ENCODE measurements at regions not wholly inside any gene's neighbourhood (a gene's known extent, or its start where the extent isn't known, plus 50 kb on each side); places are given as distances from the start of the nearest gene placed in this dataset.

GRCh38 chr4:125072269-125072668 is 242.5 kb upstream of the FAT4 start:
- SMC1A ChIA-PET (ENCODE audit: uncharacterized antibody, unreplicated experiment), result no interaction called here
- H3K9ac ChIP-seq (ENCODE audit: control insufficient read depth, insufficient read depth, low read length), result no peak overlapping the region

More at GRCh38 chr4:125072269-125072668, 242.5 kb upstream of the FAT4 start:
- Histone ChIP-seq H3K79me2 (ENCODE audit: control insufficient read depth, insufficient read depth, low read length) (no peaks in the 10 kb centered on the region), H3K27ac (ENCODE audit: control insufficient read depth, insufficient read depth) (no peak overlapping the region), H4K20me1 (ENCODE audit: control insufficient read depth, insufficient read depth) (no peaks in the 10 kb centered on the region), H2AFZ (ENCODE audit: control insufficient read depth, low read depth, low read length) (no peak overlapping the region), H3K4me3 (no peak overlapping the region), H3K4me1 (ENCODE audit: control insufficient read depth, insufficient read depth, low read length) (no peaks in the 10 kb centered on the region), H3K27me3 (replicated peaks in 1 of 2; ENCODE audit: control insufficient read depth in 2 of 2, insufficient read depth in 2 of 2, low read length in 1 of 2) (no peaks in the 10 kb centered on the region), H3K9me3 (replicated peaks; ENCODE audit: control insufficient read depth, insufficient read depth, low read length) (no peaks in the 10 kb centered on the region), H3K36me3 (ENCODE audit: control insufficient read depth in 2 of 2, insufficient read depth in 2 of 2, low read length in 1 of 2) (no peaks in the 10 kb centered on the region), H3K4me2 (ENCODE audit: control insufficient read depth, insufficient read depth) (no peak overlapping the region)
- ChIA-PET CTCF (no interaction called here), RAD21 (ENCODE audit: unreplicated experiment) (no interaction called here), POLR2A (no interaction called here)
- DNase-seq (ENCODE audit: low read depth, low spot score) (no peak), ATAC-seq (no peak), FAIRE-seq (no peak)
- TF ChIP-seq CREB1 (IDR thresholded peaks at IDR 0.05; ENCODE audit: low read depth) (no peak), NRF1 (conservative IDR thresholded peaks at IDR 0.05; ENCODE audit: low read depth, low read length) (no peak), EGR1 (IDR thresholded peaks at IDR 0.05; ENCODE audit: borderline replicate concordance in 1 of 2, low read depth in 2 of 2, low read length in 2 of 2) (no peak), ZBTB4 (CRISPR knock-in tag; IDR thresholded peaks at IDR 0.05) (no peak), REST (IDR thresholded peaks at IDR 0.05; ENCODE audit: low read depth, low read length) (no peak), FOXK2 (IDR thresholded peaks at IDR 0.05) (no peak), ZBTB33 (IDR thresholded peaks at IDR 0.05) (no peak), SIN3A (IDR thresholded peaks at IDR 0.05; ENCODE audit: low read depth, low read length) (no peak), RAD51 (IDR thresholded peaks at IDR 0.05) (no peak), TARDBP (IDR thresholded peaks at IDR 0.05; ENCODE audit: borderline replicate concordance) (no peak), USF1 (IDR thresholded peaks at IDR 0.05; ENCODE audit: borderline replicate concordance, extremely low read length, insufficient read depth, low read depth, low read length) (no peak)
- BruUV-seq (replicated peaks), result no TSS peak
- in situ Hi-C loops (cut with MboI) (no loop called here), intact Hi-C loops (cut with micrococcal nuclease; ENCODE audit: unreplicated experiment) (no loop called here)

Measured in GM12878 (cell line).